ENCODE measurements at regions not wholly inside any gene's neighbourhood (a gene's known extent, or its start where the extent isn't known, plus 50 kb on each side); places are given as distances from the start of the nearest gene placed in this dataset.

GRCh38 chr2:18490901-18491300, 69.6 kb downstream of the RDH14 start:
- TF ChIP-seq, protein P1, sequence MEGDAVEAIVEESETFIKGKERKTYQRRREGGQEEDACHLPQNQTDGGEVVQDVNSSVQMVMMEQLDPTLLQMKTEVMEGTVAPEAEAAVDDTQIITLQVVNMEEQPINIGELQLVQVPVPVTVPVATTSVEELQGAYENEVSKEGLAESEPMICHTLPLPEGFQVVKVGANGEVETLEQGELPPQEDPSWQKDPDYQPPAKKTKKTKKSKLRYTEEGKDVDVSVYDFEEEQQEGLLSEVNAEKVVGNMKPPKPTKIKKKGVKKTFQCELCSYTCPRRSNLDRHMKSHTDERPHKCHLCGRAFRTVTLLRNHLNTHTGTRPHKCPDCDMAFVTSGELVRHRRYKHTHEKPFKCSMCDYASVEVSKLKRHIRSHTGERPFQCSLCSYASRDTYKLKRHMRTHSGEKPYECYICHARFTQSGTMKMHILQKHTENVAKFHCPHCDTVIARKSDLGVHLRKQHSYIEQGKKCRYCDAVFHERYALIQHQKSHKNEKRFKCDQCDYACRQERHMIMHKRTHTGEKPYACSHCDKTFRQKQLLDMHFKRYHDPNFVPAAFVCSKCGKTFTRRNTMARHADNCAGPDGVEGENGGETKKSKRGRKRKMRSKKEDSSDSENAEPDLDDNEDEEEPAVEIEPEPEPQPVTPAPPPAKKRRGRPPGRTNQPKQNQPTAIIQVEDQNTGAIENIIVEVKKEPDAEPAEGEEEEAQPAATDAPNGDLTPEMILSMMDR (IDR thresholded peaks at IDR 0.05), result no peak
- TF ChIP-seq POLR2A (IDR thresholded peaks at IDR 0.05), result no peak
